Activated B cell treated with CpG ODN at 0.5 μM for 24 hours (primary cell): ENCODE measurements at regions not wholly inside any gene's neighbourhood (a gene's known extent, or its start where the extent isn't known, plus 50 kb on each side); places are given as distances from the start of the nearest gene placed in this dataset.

Experiments used
- ATAC-seq: fragments of 200-7000 bp; cut with Tn5 transposase; one replicate; pipeline ENCODE4 v1.10.0; 2021; ENCODE audit warnings: low read depth, mild to moderate bottlenecking, moderate library complexity
- CTCF ChIA-PET: fragments of 350-600 bp; sonication (Branson Sonifier 250); formaldehyde crosslinking; loops from one replicate; lab custom pipeline; 2021; ENCODE audit warnings: antibody characterized with exemption; lab: Charles Lee
- POLR2A ChIA-PET: fragments of 350-600 bp; sonication (Branson Sonifier 250); formaldehyde crosslinking; loops from one replicate; lab custom pipeline; 2021; ENCODE audit warnings: antibody characterized with exemption; lab: Charles Lee
- DNase-seq: peaks from one replicate; pipeline ENCODE4 v3.0.0; 2022
- H3K27ac Mint-ChIP-seq: one replicate; pipeline ENCODE4 v1.8.0; 2020; ENCODE audit warnings: mixed read lengths
- H3K27me3 Mint-ChIP-seq: one replicate; pipeline ENCODE4 v1.8.0; 2021; ENCODE audit warnings: mixed read lengths
- H3K36me3 Mint-ChIP-seq: one replicate; pipeline ENCODE4 v1.8.0; 2021; ENCODE audit warnings: low read depth, mixed read lengths
- H3K4me1 Mint-ChIP-seq: one replicate; pipeline ENCODE4 v1.8.0; 2021; ENCODE audit warnings: mixed read lengths
- H3K4me3 Mint-ChIP-seq: one replicate; pipeline ENCODE4 v1.8.0; 2020; ENCODE audit warnings: mild to moderate bottlenecking, mixed read lengths
- H3K9me3 Mint-ChIP-seq: one replicate; pipeline ENCODE4 v1.8.0; 2020; ENCODE audit warnings: mixed read lengths
- CTCF ChIP-seq: fragments of 200-600 bp; IDR thresholded peaks from one replicate; pipeline ENCODE4 v1.8.0; 2022; ENCODE audit warnings: antibody characterized with exemption, mild to moderate bottlenecking
- intact Hi-C: fragments of 100-400 bp; cut with micrococcal nuclease; formaldehyde crosslinking; loops from one replicate; pipeline ENCODE4 v1.15.1; 2024

GRCh38 chr6:156400487-156400886 lies 376.7 kb upstream of the ARID1B start:
- POLR2A ChIA-PET, result no interaction called here
- ATAC-seq, result no peak
- Mint-ChIP-seq H3K4me3 (no peak overlapping the region), H3K9me3 (peaks cover 6% of the 10 kb centered on the region), H3K36me3 (no peaks in the 10 kb centered on the region), H3K27ac (no peak overlapping the region), H3K27me3 (no peaks in the 10 kb centered on the region), H3K4me1 (peaks cover 33% of the 10 kb centered on the region)
- intact Hi-C loops, result no loop called here
- DNase-seq, result no peak
- CTCF ChIA-PET, result no interaction called here
- TF ChIP-seq CTCF, result no peak

GRCh38 chr6:156398966-156399365 lies 378.2 kb upstream of the ARID1B start:
- H3K27ac Mint-ChIP-seq, result no peak overlapping the region
- peaks cover 6% of the 10 kb centered on the region for H3K9me3 Mint-ChIP-seq
- H3K36me3 Mint-ChIP-seq, result no peaks in the 10 kb centered on the region
- ChIA-PET POLR2A (no interaction called here), CTCF (no interaction called here)
- no peak for DNase-seq
- no peak for TF ChIP-seq CTCF
- ATAC-seq, result no peak
- H3K4me3 Mint-ChIP-seq, result no peak overlapping the region
- H3K4me1 Mint-ChIP-seq, result peaks cover 48% of the 10 kb centered on the region
- no peaks in the 10 kb centered on the region for H3K27me3 Mint-ChIP-seq
- intact Hi-C loops, result loop anchor here (5.0 to 10.0 kb wide), 5 partner anchors 117 to 1072 kb away; partner anchors contain the start of gene ARID1B

GRCh38 chr6:156398371-156398770 lies 378.8 kb upstream of the ARID1B start:
- no peak overlapping the region for H3K4me3 Mint-ChIP-seq
- intact Hi-C loops, result loop anchor here (5.0 to 10.0 kb wide), 5 partner anchors 116 to 1071 kb away; partner anchors contain the start of gene ARID1B

GRCh38 chr6:156396791-156397418 lies 380.3 kb upstream of the ARID1B start:
- DNase-seq (no peak), ATAC-seq (peak; percentile 20)
- ChIA-PET POLR2A (interaction anchor here (0.6 kb wide), 1 partner anchor 300 kb away, joined by 7 read pairs; no protein-coding TSS in a partner anchor), CTCF (interaction anchor here (1.2 kb wide), 1 partner anchor 14 kb away, joined by 4 read pairs; no protein-coding TSS in a partner anchor)
- Mint-ChIP-seq H3K27ac (peak overlapping the region; percentile 84), H3K4me1 (peaks cover 69% of the 10 kb centered on the region), H3K4me3 (peak overlapping the region; percentile 68), H3K9me3 (no peaks in the 10 kb centered on the region), H3K36me3 (no peaks in the 10 kb centered on the region), H3K27me3 (no peaks in the 10 kb centered on the region)
- intact Hi-C loops, result loop anchor here (2.0 to 10.0 kb wide), 6 partner anchors 115 to 1070 kb away; partner anchors contain the start of gene ARID1B
- TF ChIP-seq CTCF, result no peak

More at GRCh38 chr6:156398371-156398770, 378.8 kb upstream of the ARID1B start:
- ATAC-seq (no peak), DNase-seq (no peak)
- peaks cover 5% of the 10 kb centered on the region for H3K9me3 Mint-ChIP-seq
- no peak overlapping the region for H3K27ac Mint-ChIP-seq
- no peaks in the 10 kb centered on the region for H3K27me3 Mint-ChIP-seq
- H3K4me1 Mint-ChIP-seq, result peaks cover 54% of the 10 kb centered on the region
- CTCF ChIA-PET, result no interaction called here
- no peaks in the 10 kb centered on the region for H3K36me3 Mint-ChIP-seq
- no peak for TF ChIP-seq CTCF
- POLR2A ChIA-PET, result no interaction called here

- ATAC-seq (peak; percentile 62), DNase-seq (no peak)
- Mint-ChIP-seq H3K9me3 (no peaks in the 10 kb centered on the region), H3K27me3 (no peaks in the 10 kb centered on the region), H3K27ac (peak overlapping the region; percentile 84), H3K4me1 (peaks cover 76% of the 10 kb centered on the region), H3K36me3 (no peaks in the 10 kb centered on the region), H3K4me3 (peak overlapping the region; percentile 68)
- ChIA-PET CTCF (interaction anchor here (1.2 kb wide), 1 partner anchor 15 kb away, joined by 4 read pairs; no protein-coding TSS in a partner anchor), POLR2A (interaction anchor here (0.8 kb wide), 1 partner anchor 877 kb away, joined by 3 read pairs; no protein-coding TSS in a partner anchor)
- TF ChIP-seq CTCF, result no peak
- intact Hi-C loops, result loop anchor here (2.0 to 10.0 kb wide), 6 partner anchors 114 to 1069 kb away; partner anchors contain the start of gene ARID1B
Measured at GRCh38 chr6:156396068-156396771, 381.0 kb upstream of the ARID1B start.
